A673 (cell line): ENCODE measurements at regions not wholly inside any gene's neighbourhood (a gene's known extent, or its start where the extent isn't known, plus 50 kb on each side); places are given as distances from the start of the nearest gene placed in this dataset.
"Not testable (repeated sequence)": the region's sequence is repeated elsewhere in the genome, so short reads cannot be mapped to it uniquely, and the experiment has no call there.

Experiments used
- BruUV-seq: library from RNA; stranded (reverse); fragments of 400-500 nt; replicated peaks from 2 replicates; lab custom pipeline; 2021; lab: Mats Ljungman, UMichigan
- CTCF ChIA-PET: fragments of 300-600 bp; sonication (Branson Sonifier 250); formaldehyde crosslinking; loops from one replicate; lab custom pipeline; 2022; ENCODE audit warnings: antibody characterized with exemption; lab: Charles Lee
- POLR2A ChIA-PET: fragments of 300-600 bp; sonication (Branson Sonifier 250); formaldehyde crosslinking; loops from one replicate; lab custom pipeline; 2022; ENCODE audit warnings: antibody characterized with exemption; ENCODE audit not compliant: low non-redundant PET; lab: Charles Lee
- DNase-seq: peaks from one replicate; pipeline ENCODE4 v3.0.0-alpha.2; 2015; ENCODE audit warnings: low spot score
- H3K27ac ChIP-seq: fragments of 200-600 bp; sonication (generic); 2 replicates; pipeline ENCODE4 v1.5.1; 2016; ENCODE audit warnings: mixed run types, low read depth, mild to moderate bottlenecking, mixed read lengths, antibody characterized with exemption, low read length; ENCODE audit not compliant: poor library complexity, severe bottlenecking
- H3K27me3 ChIP-seq: fragments of 200-600 bp; sonication (generic); replicated peaks from 2 replicates; pipeline ENCODE4 v1.6.1; 2017; ENCODE audit warnings: mixed run types, low read depth, mild to moderate bottlenecking, mixed read lengths, antibody characterized with exemption, low read length; ENCODE audit not compliant: insufficient read depth, poor library complexity
- H3K36me3 ChIP-seq: fragments of 200-600 bp; sonication (generic); 2 replicates; pipeline ENCODE4 v1.6.1; 2016; ENCODE audit warnings: mixed run types, mild to moderate bottlenecking, mixed read lengths, antibody characterized with exemption, low read length; ENCODE audit not compliant: insufficient read depth, poor library complexity, severe bottlenecking
- H3K4me1 ChIP-seq: fragments of 200-600 bp; sonication (generic); 2 replicates; pipeline ENCODE4 v1.6.1; 2017; ENCODE audit warnings: mixed run types, mild to moderate bottlenecking, mixed read lengths, antibody characterized with exemption, low read length; ENCODE audit not compliant: insufficient read depth, poor library complexity, severe bottlenecking
- H3K4me3 ChIP-seq: fragments of 200-600 bp; sonication (generic); 2 replicates; pipeline ENCODE4 v1.5.1; 2016; ENCODE audit warnings: low read depth, mixed run types, mild to moderate bottlenecking, mixed read lengths, low read length; ENCODE audit not compliant: poor library complexity, severe bottlenecking
- H3K9me3 ChIP-seq: fragments of 200-600 bp; sonication (generic); 2 replicates; pipeline ENCODE4 v1.6.1; 2016; ENCODE audit warnings: mixed run types, low read depth, mild to moderate bottlenecking, mixed read lengths, antibody characterized with exemption, low read length; ENCODE audit not compliant: poor library complexity, severe bottlenecking
- EZH2 ChIP-seq: fragments of 200-600 bp; sonication (generic); IDR thresholded peaks from 2 replicates; pipeline ENCODE4 v1.6.1; 2017; ENCODE audit warnings: borderline replicate concordance, low read depth, mild to moderate bottlenecking, mixed read lengths, antibody characterized with exemption, low read length; ENCODE audit not compliant: poor library complexity, severe bottlenecking
- intact Hi-C: fragments of 100-400 bp; cut with micrococcal nuclease; formaldehyde crosslinking; loops from one replicate; pipeline ENCODE4 v1.10.0; 2022; ENCODE audit not compliant: unreplicated experiment
- TF ChIP-seq, protein P1 (sequence below): fragments of 300-800, 200-600 bp; sonication (generic); conservative IDR thresholded peaks from 2 replicates; pipeline ENCODE4 v1.5.1; 2017; ENCODE audit warnings: low read depth, mild to moderate bottlenecking, antibody characterized with exemption, low read length, moderate library complexity, mixed read lengths

DNA sequence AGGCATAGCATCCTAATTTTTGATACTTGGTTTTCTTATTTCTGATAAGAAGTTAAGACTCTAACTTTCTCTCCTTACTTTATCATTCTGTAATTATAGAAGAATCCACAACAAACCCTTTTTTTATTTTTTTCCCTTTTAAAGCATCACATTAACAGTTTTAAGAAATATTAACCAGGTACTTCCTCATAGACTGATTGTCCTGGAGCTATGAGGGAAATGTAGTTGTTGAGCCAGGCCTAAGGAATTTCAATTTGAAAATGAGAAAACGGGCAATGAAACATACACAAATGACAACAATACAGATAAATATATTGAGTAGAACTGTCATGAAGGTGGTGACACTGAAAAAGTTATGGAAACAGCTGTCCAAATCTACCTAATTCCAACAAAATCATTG lies 569.0 kb downstream of the KCNA4 start:
- CTCF ChIA-PET: interaction anchor here (0.7 to 1.8 kb wide), 2 partner anchors 14 to 695 kb away, joined by 3 to 9 read pairs; no protein-coding TSS in a partner anchor
- BruUV-seq: no TSS peak
- Histone ChIP-seq H3K27ac (no peak overlapping the region), H3K4me3 (no peak overlapping the region), H3K4me1 (no peaks in the 10 kb centered on the region), H3K9me3 (no peaks in the 10 kb centered on the region), H3K36me3 (no peaks in the 10 kb centered on the region), H3K27me3 (peaks cover 5% of the 10 kb centered on the region)
- intact Hi-C loops: loop anchor here (1.0 kb wide), 1 partner anchor 748 kb away; no protein-coding TSS in a partner anchor
- POLR2A ChIA-PET: no interaction called here
- DNase-seq: no peak
- no peak for TF ChIP-seq EZH2
- TF ChIP-seq, protein P1, sequence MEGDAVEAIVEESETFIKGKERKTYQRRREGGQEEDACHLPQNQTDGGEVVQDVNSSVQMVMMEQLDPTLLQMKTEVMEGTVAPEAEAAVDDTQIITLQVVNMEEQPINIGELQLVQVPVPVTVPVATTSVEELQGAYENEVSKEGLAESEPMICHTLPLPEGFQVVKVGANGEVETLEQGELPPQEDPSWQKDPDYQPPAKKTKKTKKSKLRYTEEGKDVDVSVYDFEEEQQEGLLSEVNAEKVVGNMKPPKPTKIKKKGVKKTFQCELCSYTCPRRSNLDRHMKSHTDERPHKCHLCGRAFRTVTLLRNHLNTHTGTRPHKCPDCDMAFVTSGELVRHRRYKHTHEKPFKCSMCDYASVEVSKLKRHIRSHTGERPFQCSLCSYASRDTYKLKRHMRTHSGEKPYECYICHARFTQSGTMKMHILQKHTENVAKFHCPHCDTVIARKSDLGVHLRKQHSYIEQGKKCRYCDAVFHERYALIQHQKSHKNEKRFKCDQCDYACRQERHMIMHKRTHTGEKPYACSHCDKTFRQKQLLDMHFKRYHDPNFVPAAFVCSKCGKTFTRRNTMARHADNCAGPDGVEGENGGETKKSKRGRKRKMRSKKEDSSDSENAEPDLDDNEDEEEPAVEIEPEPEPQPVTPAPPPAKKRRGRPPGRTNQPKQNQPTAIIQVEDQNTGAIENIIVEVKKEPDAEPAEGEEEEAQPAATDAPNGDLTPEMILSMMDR: no peak

DNA sequence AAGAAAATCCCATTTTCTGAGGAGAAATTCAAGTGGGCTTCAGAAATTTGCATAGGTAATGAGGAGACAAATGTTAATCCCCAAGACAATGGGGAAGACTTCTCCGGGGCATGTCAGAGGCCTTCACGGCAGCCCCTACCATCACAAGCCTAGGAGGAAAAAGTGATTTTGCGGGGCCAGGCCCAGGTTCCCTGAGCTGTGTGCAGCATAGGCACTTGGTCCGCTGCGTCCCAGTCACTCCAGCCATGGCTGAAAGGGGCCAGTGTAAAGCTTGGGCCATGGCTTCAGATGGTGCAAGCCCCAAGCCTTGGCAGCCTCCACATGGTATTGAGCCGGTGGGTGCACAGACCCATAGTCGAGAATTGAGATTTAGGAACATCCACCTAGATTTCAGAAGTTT lies 570.7 kb downstream of the KCNA4 start:
- intact Hi-C loops: no loop called here
- peaks cover 5% of the 10 kb centered on the region for H3K27me3 ChIP-seq
- H3K4me3 ChIP-seq: no peak overlapping the region
- H3K4me1 ChIP-seq: no peaks in the 10 kb centered on the region
- H3K27ac ChIP-seq: no peak overlapping the region
- TF ChIP-seq, protein P1: no peak
- TF ChIP-seq EZH2: no peak
- H3K36me3 ChIP-seq: no peaks in the 10 kb centered on the region
- no peaks in the 10 kb centered on the region for H3K9me3 ChIP-seq
- ChIA-PET POLR2A (no interaction called here), CTCF (no interaction called here)
- DNase-seq: no peak
- no TSS peak for BruUV-seq

DNA sequence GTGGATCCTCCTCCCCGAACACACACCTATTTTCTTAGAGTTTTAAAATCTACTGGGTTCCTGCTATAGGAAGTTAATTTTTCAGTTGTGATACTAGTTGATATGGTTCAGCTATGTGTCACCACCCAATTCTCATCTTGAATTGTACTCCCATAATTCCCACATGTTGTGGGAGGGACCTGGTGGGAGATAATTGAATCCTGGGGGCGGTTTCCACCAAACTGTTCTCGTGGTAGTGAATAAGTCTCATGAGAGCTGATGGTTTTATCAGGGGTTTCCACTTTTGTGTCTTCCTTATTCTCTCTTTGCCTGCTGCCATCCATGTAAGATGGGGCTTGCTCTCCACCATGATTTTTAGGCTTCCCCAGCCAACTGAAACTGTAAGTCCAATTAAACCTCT lies 571.6 kb downstream of the KCNA4 start:
- POLR2A ChIA-PET, H3K36me3 ChIP-seq, H3K27ac ChIP-seq, H3K9me3 ChIP-seq, H3K4me1 ChIP-seq, BruUV-seq, H3K4me3 ChIP-seq, intact Hi-C loops, H3K27me3 ChIP-seq, DNase-seq, CTCF ChIA-PET: not testable (repeated sequence)

DNA sequence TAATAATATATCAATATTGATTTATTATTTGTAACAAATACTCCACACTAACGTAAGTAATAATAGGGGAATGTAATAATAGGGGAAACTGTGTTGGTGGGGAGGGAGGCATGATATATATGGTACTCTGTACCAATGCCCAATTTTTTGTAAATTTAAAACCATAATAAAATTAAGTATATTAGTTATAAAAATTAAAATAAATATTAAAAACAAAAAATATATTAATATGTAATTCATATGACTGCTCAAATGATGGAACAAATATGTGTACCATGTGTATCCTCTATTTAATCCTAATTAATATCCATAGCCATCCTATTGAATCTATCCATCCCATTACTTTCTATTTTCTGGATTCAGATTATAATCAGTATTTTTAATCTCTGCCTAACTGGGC lies 578.0 kb downstream of the KCNA4 start:
- ChIA-PET CTCF (no interaction called here), POLR2A (no interaction called here)
- Histone ChIP-seq H3K4me3 (no peak overlapping the region), H3K9me3 (no peaks in the 10 kb centered on the region), H3K36me3 (no peaks in the 10 kb centered on the region), H3K27ac (no peak overlapping the region), H3K4me1 (no peaks in the 10 kb centered on the region), H3K27me3 (peaks cover 9% of the 10 kb centered on the region)
- TF ChIP-seq, protein P1: no peak
- TF ChIP-seq EZH2: no peak
- DNase-seq: no peak
- no TSS peak for BruUV-seq
- intact Hi-C loops: no loop called here
